Astrocyte of the spinal cord (primary cell): ENCODE measurements at regions not wholly inside any gene's neighbourhood (a gene's known extent, or its start where the extent isn't known, plus 50 kb on each side); places are given as distances from the start of the nearest gene placed in this dataset.
"Not testable (repeated sequence)": the region's sequence is repeated elsewhere in the genome, so short reads cannot be mapped to it uniquely, and the experiment has no call there.

Experiments
- DNase-seq: peaks from one replicate; pipeline ENCODE4 v3.0.0; 2011; ENCODE audit warnings: low read depth, low spot score
- H3K4me3 ChIP-seq: 2 replicates; pipeline ENCODE4 v1.5.1; 2011; ENCODE audit warnings: low read depth, mild to moderate bottlenecking, low read length, moderate library complexity
- CTCF ChIP-seq: IDR thresholded peaks from 2 replicates; pipeline ENCODE4 v1.5.1; 2012; ENCODE audit warnings: low read depth, mild to moderate bottlenecking, low read length, inconsistent platforms
- in situ Hi-C: cut with HindIII; loops from 2 replicates; pipeline ENCODE4 v1.10.0; 2017; ENCODE audit warnings: low sequenced_read_pairs

- no peak overlapping the region for H3K4me3 ChIP-seq
- DNase-seq: no peak
- in situ Hi-C loops: no loop called here
- TF ChIP-seq CTCF: no peak
Observed at GRCh38 chr12:47610686-47611252, 95.1 kb downstream of the RPAP3 start.

- H3K4me3 ChIP-seq: no peak overlapping the region
- in situ Hi-C loops: no loop called here
- DNase-seq: no peak
- TF ChIP-seq CTCF: no peak
Observed at GRCh38 chr12:47609806-47610205, 96.0 kb downstream of the RPAP3 start.

- H3K4me3 ChIP-seq, in situ Hi-C loops, DNase-seq: not testable (repeated sequence)
Observed at GRCh38 chr12:47608671-47609070, 97.2 kb downstream of the RPAP3 start.

GRCh38 chr12:47604221-47604873 is 101.5 kb downstream of the RPAP3 start:
- no peak overlapping the region for H3K4me3 ChIP-seq
- no peak for TF ChIP-seq CTCF
- DNase-seq: no peak
- in situ Hi-C loops: no loop called here

- no peak overlapping the region for H3K4me3 ChIP-seq
- in situ Hi-C loops: no loop called here
- DNase-seq: no peak
- TF ChIP-seq CTCF: no peak
Observed at GRCh38 chr12:47602949-47603558, 102.8 kb downstream of the RPAP3 start.

GRCh38 chr12:47602325-47602724 is 103.5 kb downstream of the RPAP3 start:
- DNase-seq: peak; percentile 27
- no peak overlapping the region for H3K4me3 ChIP-seq
- in situ Hi-C loops: no loop called here
- no peak for TF ChIP-seq CTCF

GRCh38 chr12:47601071-47601470 is 104.8 kb downstream of the RPAP3 start:
- no peak overlapping the region for H3K4me3 ChIP-seq
- in situ Hi-C loops: no loop called here
- no peak for TF ChIP-seq CTCF
- DNase-seq: no peak
